H1 (cell line): ENCODE measurements at regions not wholly inside any gene's neighbourhood (a gene's known extent, or its start where the extent isn't known, plus 50 kb on each side); places are given as distances from the start of the nearest gene placed in this dataset.

Source experiments
- CREB1 ChIP-seq: IDR thresholded peaks from 2 replicates; pipeline ENCODE4 v1.6.1; 2012; ENCODE audit warnings: inconsistent platforms
- E2F6 ChIP-seq: IDR thresholded peaks from 2 replicates; pipeline ENCODE4 v1.6.1; 2012; ENCODE audit warnings: inconsistent platforms
- RAD21 ChIP-seq, 2 experiments: IDR thresholded peaks in 1 of 2; conservative IDR thresholded peaks in 1 of 2; 2 replicates each; pipeline ENCODE4 v1.6.1; 2011; ENCODE audit warnings: low read depth in 2 of 2, low read length in 2 of 2, improper control_type of control experiment in 1 of 2, inconsistent platforms in 1 of 2, mild to moderate bottlenecking in 1 of 2, moderate library complexity in 1 of 2
- ZNF274 ChIP-seq: IDR thresholded peaks from 2 replicates; pipeline ENCODE4 v1.7.0; 2012; ENCODE audit warnings: low read length, borderline replicate concordance; ENCODE audit errors: extremely low read depth

- no peak for TF ChIP-seq RAD21 (IDR thresholded peaks at IDR 0.05 in 1 of 2, conservative IDR thresholded peaks at IDR 0.05 in 1 of 2; ENCODE audit: low read depth in 2 of 2, low read length in 2 of 2)
- no peak for TF ChIP-seq CREB1
- no peak for TF ChIP-seq E2F6
- TF ChIP-seq ZNF274: no peak
Measured at GRCh38 chr2:237223201-237223861, 137.6 kb downstream of the COPS8 start (continued).
